GM23248 (cell line): ENCODE measurements at regions not wholly inside any gene's neighbourhood (a gene's known extent, or its start where the extent isn't known, plus 50 kb on each side); places are given as distances from the start of the nearest gene placed in this dataset.

ENCODE experiments used
- DNase-seq: peaks from one replicate; pipeline ENCODE4 v3.0.0-alpha.2; 2015
- H2AFZ ChIP-seq: fragments of 200-600 bp; sonication (generic); 2 replicates; pipeline ENCODE4 v1.6.1; 2016; ENCODE audit warnings: antibody characterized with exemption
- H3F3A ChIP-seq: fragments of 200-600 bp; sonication (generic); 2 replicates; pipeline ENCODE4 v1.6.1; 2016; ENCODE audit warnings: mild to moderate bottlenecking, antibody characterized with exemption, mixed run types; ENCODE audit not compliant: insufficient read depth
- H3K27ac ChIP-seq: fragments of 200-600 bp; sonication (generic); 2 replicates; pipeline ENCODE4 v1.5.1; 2016; ENCODE audit warnings: mild to moderate bottlenecking
- H3K27me3 ChIP-seq: fragments of 200-600 bp; sonication (generic); replicated peaks from 2 replicates; pipeline ENCODE4 v1.6.1; 2016; ENCODE audit warnings: mild to moderate bottlenecking; ENCODE audit not compliant: insufficient read depth
- H3K36me3 ChIP-seq: fragments of 200-600 bp; sonication (generic); 2 replicates; pipeline ENCODE4 v1.6.1; 2016; ENCODE audit warnings: low read depth, mild to moderate bottlenecking
- H3K4me1 ChIP-seq: fragments of 200-600 bp; sonication (generic); 2 replicates; pipeline ENCODE4 v1.6.1; 2016; ENCODE audit warnings: mild to moderate bottlenecking; ENCODE audit not compliant: insufficient read depth
- H3K4me2 ChIP-seq: fragments of 200-600 bp; sonication (generic); one replicate; pipeline ENCODE4 v1.6.1; 2016; ENCODE audit warnings: mild to moderate bottlenecking; ENCODE audit not compliant: unreplicated experiment
- H3K4me3 ChIP-seq: fragments of 200-600 bp; sonication (generic); 2 replicates; pipeline ENCODE4 v1.5.1; 2016; ENCODE audit warnings: mild to moderate bottlenecking
- H3K79me2 ChIP-seq: fragments of 200-600 bp; sonication (generic); 2 replicates; pipeline ENCODE4 v1.6.1; 2016; ENCODE audit warnings: mild to moderate bottlenecking; ENCODE audit not compliant: insufficient read depth
- H3K9ac ChIP-seq: fragments of 200-600 bp; sonication (generic); 2 replicates; pipeline ENCODE4 v1.6.1; 2016; ENCODE audit warnings: mild to moderate bottlenecking
- H3K9me2 ChIP-seq: fragments of 200-600 bp; sonication (generic); 2 replicates; pipeline ENCODE4 v1.6.1; 2016; ENCODE audit warnings: mixed run types, mild to moderate bottlenecking, moderate library complexity; ENCODE audit not compliant: insufficient read depth
- H3K9me3 ChIP-seq: fragments of 200-600 bp; sonication (generic); one replicate; pipeline ENCODE4 v1.6.1; 2017; ENCODE audit warnings: low read depth
- H4K20me1 ChIP-seq: fragments of 200-600 bp; sonication (generic); 2 replicates; pipeline ENCODE4 v1.6.0; 2016; ENCODE audit not compliant: insufficient read depth
- EZH2 ChIP-seq: fragments of 200-600 bp; sonication (generic); IDR thresholded peaks from 2 replicates; pipeline ENCODE4 v1.6.1; 2018; ENCODE audit warnings: antibody characterized with exemption, mild to moderate bottlenecking; ENCODE audit not compliant: insufficient read depth, poor library complexity, severe bottlenecking
- EZH2phosphoT487 ChIP-seq: fragments of 200-600 bp; sonication (generic); IDR thresholded peaks from 2 replicates; pipeline ENCODE4 v1.6.1; 2018; ENCODE audit warnings: antibody characterized with exemption, moderate library complexity, mild to moderate bottlenecking, low read depth; ENCODE audit not compliant: insufficient read depth
- WGBS, 2 experiments: methylation state at CpG; one replicate each; pipeline ENCODE4 v1.1.6; 2015 to 2017; ENCODE audit warnings: low lambda C conversion rate in 2 of 2, low coverage in 1 of 2; ENCODE audit errors: missing lambda C conversion rate in 2 of 2; 5-methylcytosine and 5-hydroxymethylcytosine counted together
- in situ Hi-C: fragments of 300-500 bp; cut with MboI; formaldehyde crosslinking; loops from 2 replicates; pipeline ENCODE4 v1.15.0; 2020

DNA sequence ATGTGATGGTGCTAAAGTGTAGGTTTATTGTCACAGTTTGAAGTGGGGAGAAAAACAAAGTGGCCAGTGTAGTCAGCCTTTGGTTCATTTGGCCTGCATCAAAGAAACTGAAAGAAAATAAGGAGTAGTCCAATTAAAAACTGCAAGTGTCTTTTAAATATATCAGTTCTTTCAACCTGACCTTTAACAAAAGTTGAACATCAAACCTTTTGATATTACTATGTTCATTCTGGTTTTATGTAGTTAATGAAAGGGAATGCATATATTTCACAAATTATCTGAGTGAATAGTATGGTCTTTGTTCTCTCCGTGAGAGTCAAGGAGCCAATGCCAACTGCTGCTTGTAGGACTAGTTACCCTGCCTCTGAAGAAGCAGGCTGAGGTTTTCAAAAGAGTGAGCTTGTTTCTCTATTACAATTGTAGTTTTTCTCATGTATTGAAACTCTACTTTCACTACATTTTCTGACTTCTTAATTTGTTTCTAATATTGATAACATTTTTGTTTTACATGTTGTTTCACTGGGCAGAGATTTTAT, 1160.8 kb upstream of the LRRTM3 start:
- TF ChIP-seq EZH2 (no peak), EZH2phosphoT487 (no peak)
- Histone ChIP-seq H3K4me1 (no peaks in the 10 kb centered on the region), H3K79me2 (no peaks in the 10 kb centered on the region), H3K9me2 (no peaks in the 10 kb centered on the region), H4K20me1 (no peaks in the 10 kb centered on the region), H3K36me3 (no peaks in the 10 kb centered on the region), H3K27ac (no peak overlapping the region), H3K4me2 (no peak overlapping the region), H3K4me3 (no peak overlapping the region), H3K9ac (no peak overlapping the region), H2AFZ (no peak overlapping the region), H3F3A (no peaks in the 10 kb centered on the region), H3K27me3 (no peaks in the 10 kb centered on the region), H3K9me3 (no peaks in the 10 kb centered on the region)
- in situ Hi-C loops: no loop called here
- WGBS, 2 experiments: 13 to 27% methylated on average over 1 of the region's 1 CpG
- no peak for DNase-seq

DNA sequence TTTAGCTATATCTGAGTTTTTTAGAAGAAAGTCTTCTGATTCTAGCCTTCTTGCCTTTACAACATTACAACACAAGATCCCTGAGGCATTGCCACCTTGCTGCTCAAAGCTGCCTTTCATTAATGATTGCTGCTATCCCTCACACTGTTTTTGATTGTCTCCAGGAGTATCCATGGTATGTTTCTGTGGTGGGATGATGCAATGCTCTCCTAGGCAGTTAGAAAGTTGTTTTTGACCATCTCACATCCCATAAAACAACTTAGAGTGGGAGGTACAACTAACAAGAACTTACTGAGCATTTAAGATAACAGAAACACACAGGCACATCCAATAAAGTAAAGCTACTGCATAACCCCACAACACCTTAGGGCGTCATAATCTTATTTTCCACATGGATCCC, 1156.0 kb upstream of the LRRTM3 start:
- no peak for DNase-seq
- Histone ChIP-seq H3K27ac (no peak overlapping the region), H3F3A (no peaks in the 10 kb centered on the region), H3K36me3 (no peaks in the 10 kb centered on the region), H3K4me3 (no peak overlapping the region), H3K27me3 (no peaks in the 10 kb centered on the region), H3K9me3 (no peaks in the 10 kb centered on the region), H3K79me2 (no peaks in the 10 kb centered on the region), H3K9me2 (no peaks in the 10 kb centered on the region), H2AFZ (no peak overlapping the region), H4K20me1 (no peaks in the 10 kb centered on the region), H3K9ac (no peak overlapping the region), H3K4me1 (no peaks in the 10 kb centered on the region), H3K4me2 (no peak overlapping the region)
- in situ Hi-C loops: no loop called here
- WGBS, 2 experiments: 0 to 9% methylated on average over 1 of the region's 1 CpG
- TF ChIP-seq EZH2: no peak
- TF ChIP-seq EZH2phosphoT487: no peak

DNA sequence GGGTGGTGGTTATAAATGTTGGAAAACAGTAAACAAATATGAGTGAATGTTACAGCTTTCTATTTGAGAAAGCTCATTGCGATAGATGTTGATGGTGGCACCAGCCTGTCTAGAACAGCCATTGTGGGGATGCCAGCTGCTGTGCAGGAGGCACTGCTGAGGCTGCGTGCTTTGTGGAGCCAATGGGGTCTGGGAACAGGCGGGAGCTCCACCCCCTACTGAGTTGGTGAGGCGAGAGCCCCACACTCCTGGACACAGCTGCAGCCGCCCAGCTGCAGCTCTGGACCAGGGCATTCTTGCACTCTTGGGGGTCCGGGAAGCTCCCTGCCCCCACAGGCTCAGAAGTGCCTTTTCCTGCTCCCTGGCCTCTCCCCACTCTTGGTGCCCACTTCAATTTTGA, 1147.1 kb upstream of the LRRTM3 start:
- Histone ChIP-seq H3K4me1 (no peaks in the 10 kb centered on the region), H3K27ac (no peak overlapping the region), H3K4me3 (no peak overlapping the region), H3K36me3 (no peaks in the 10 kb centered on the region), H3K9me3 (no peaks in the 10 kb centered on the region), H3K4me2 (no peak overlapping the region), H3K79me2 (no peaks in the 10 kb centered on the region), H3K27me3 (no peaks in the 10 kb centered on the region), H3F3A (no peaks in the 10 kb centered on the region), H3K9me2 (no peaks in the 10 kb centered on the region), H4K20me1 (no peaks in the 10 kb centered on the region), H3K9ac (no peak overlapping the region), H2AFZ (no peak overlapping the region)
- no peak for DNase-seq
- 28 to 35% methylated on average over 3 to 6 of the region's 6 CpGs for WGBS, 2 experiments
- in situ Hi-C loops: no loop called here
- TF ChIP-seq EZH2phosphoT487 (no peak), EZH2 (no peak)

DNA sequence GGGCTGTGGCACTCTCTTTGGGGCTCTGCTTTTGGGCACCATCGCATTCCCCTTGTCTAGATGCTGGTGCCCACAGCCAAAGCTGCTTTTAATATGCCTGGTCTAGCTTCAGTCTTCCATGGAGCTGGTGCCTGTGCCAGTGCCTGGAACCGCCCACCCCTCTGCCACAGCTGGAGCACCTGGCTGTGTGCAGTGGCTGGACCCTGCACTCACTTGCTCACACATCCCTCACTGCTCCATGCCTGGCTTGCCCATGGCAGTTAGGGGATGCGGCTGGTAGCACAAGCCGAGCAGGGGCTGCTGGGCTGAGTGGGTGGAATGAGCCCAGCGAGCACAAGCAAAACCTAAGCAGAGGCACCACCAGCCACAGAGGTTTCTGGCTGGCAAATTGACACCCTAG, 1145.9 kb upstream of the LRRTM3 start:
- no peaks in the 10 kb centered on the region for H3F3A ChIP-seq
- no peaks in the 10 kb centered on the region for H3K9me3 ChIP-seq
- H3K79me2 ChIP-seq: no peaks in the 10 kb centered on the region
- no peak overlapping the region for H2AFZ ChIP-seq
- H3K4me1 ChIP-seq: no peaks in the 10 kb centered on the region
- no peaks in the 10 kb centered on the region for H3K27me3 ChIP-seq
- no peak overlapping the region for H3K4me2 ChIP-seq
- TF ChIP-seq EZH2phosphoT487 (no peak), EZH2 (no peak)
- no peak for DNase-seq
- no peaks in the 10 kb centered on the region for H3K9me2 ChIP-seq
- H4K20me1 ChIP-seq: no peaks in the 10 kb centered on the region
- H3K4me3 ChIP-seq: no peak overlapping the region
- H3K36me3 ChIP-seq: no peaks in the 10 kb centered on the region
- 22 to 32% methylated on average over 5 of the region's 5 CpGs for WGBS, 2 experiments
- no peak overlapping the region for H3K27ac ChIP-seq
- H3K9ac ChIP-seq: no peak overlapping the region
- in situ Hi-C loops: no loop called here

DNA sequence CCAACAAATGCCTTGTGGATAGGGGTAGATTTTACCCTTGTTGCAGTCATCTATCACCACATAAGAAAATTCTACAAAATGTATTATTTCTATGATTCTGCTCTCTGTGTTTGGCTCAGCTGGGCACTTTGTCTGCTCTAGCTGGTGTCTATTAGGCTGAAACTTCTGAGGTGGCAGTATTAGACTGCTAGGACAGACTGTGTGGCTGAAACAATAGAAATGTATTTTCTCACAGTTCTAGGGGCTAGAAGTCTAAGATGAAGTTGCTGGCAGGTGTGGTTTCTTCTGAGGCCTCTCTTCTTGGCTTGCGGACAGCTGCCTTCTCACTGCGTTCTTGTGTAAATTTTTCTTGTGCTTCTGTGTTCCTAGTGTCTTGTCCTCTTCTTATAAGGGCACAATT, 1139.6 kb upstream of the LRRTM3 start:
- Histone ChIP-seq H3K9me2 (no peaks in the 10 kb centered on the region), H3K27me3 (no peaks in the 10 kb centered on the region), H3K4me1 (no peaks in the 10 kb centered on the region), H3K36me3 (no peaks in the 10 kb centered on the region), H3K4me2 (no peak overlapping the region), H3K79me2 (no peaks in the 10 kb centered on the region), H3K9me3 (no peaks in the 10 kb centered on the region), H3K9ac (no peak overlapping the region), H3K4me3 (no peak overlapping the region), H2AFZ (no peak overlapping the region), H3K27ac (no peak overlapping the region), H3F3A (no peaks in the 10 kb centered on the region), H4K20me1 (no peaks in the 10 kb centered on the region)
- in situ Hi-C loops: no loop called here
- WGBS, 2 experiments: 66 to 70% methylated on average over 2 of the region's 2 CpGs
- DNase-seq: no peak
- TF ChIP-seq EZH2phosphoT487 (no peak), EZH2 (no peak)
